ENCODE measurements at regions not wholly inside any gene's neighbourhood (a gene's known extent, or its start where the extent isn't known, plus 50 kb on each side); places are given as distances from the start of the nearest gene placed in this dataset.
A peak's percentile ranks its signal among the peaks of the same experiment; 100 is the strongest.

GRCh38 chr14:27096091-27096490 lies 498.3 kb upstream of the NOVA1 start:
- DNase-seq (ENCODE audit: low spot score): no peak

- DNase-seq (ENCODE audit: low spot score): no peak
Observed at GRCh38 chr14:27098451-27098850, 500.6 kb upstream of the NOVA1 start.

GRCh38 chr14:27114180-27114579 lies 516.3 kb upstream of the NOVA1 start:
- no peak for DNase-seq (ENCODE audit: low spot score)

- no peak for DNase-seq (ENCODE audit: low spot score)
Observed at GRCh38 chr14:27123162-27123561, 525.3 kb upstream of the NOVA1 start.

- DNase-seq (ENCODE audit: low spot score): no peak
Observed at GRCh38 chr14:27127838-27128237, 530.0 kb upstream of the NOVA1 start.

GRCh38 chr14:27134200-27134599 lies 536.4 kb upstream of the NOVA1 start:
- DNase-seq (ENCODE audit: low spot score): no peak

- DNase-seq (ENCODE audit: low spot score): no peak
Observed at GRCh38 chr14:27145170-27145569, 547.3 kb upstream of the NOVA1 start.

GRCh38 chr14:27148143-27148542 lies 550.3 kb upstream of the NOVA1 start:
- no peak for DNase-seq (ENCODE audit: low spot score)

GRCh38 chr14:27164139-27164538 lies 566.3 kb upstream of the NOVA1 start:
- DNase-seq (ENCODE audit: low spot score): no peak

GRCh38 chr14:27175489-27175888 lies 577.7 kb upstream of the NOVA1 start:
- no peak for DNase-seq (ENCODE audit: low spot score)

GRCh38 chr14:27181333-27181732 lies 583.5 kb upstream of the NOVA1 start:
- DNase-seq (ENCODE audit: low spot score): no peak

- peak; percentile 63 for DNase-seq (ENCODE audit: low spot score)
Observed at GRCh38 chr14:27184427-27184826, 586.6 kb upstream of the NOVA1 start.

- no peak for DNase-seq (ENCODE audit: low spot score)
Observed at GRCh38 chr14:27186048-27186447, 588.2 kb upstream of the NOVA1 start.

- DNase-seq (ENCODE audit: low spot score): no peak
Observed at GRCh38 chr14:27187136-27187535, 589.3 kb upstream of the NOVA1 start.

GRCh38 chr14:27190296-27190695 lies 592.5 kb upstream of the NOVA1 start:
- DNase-seq (ENCODE audit: low spot score): no peak

- no peak for DNase-seq (ENCODE audit: low spot score)
Observed at GRCh38 chr14:27199272-27199671, 601.4 kb upstream of the NOVA1 start.

GRCh38 chr14:27205036-27205435 lies 607.2 kb upstream of the NOVA1 start:
- no peak for DNase-seq (ENCODE audit: low spot score)

- DNase-seq (ENCODE audit: low spot score): no peak
Observed at GRCh38 chr14:27211741-27212140, 613.9 kb upstream of the NOVA1 start.

- DNase-seq (ENCODE audit: low spot score): no peak
Observed at GRCh38 chr14:27222671-27223070, 624.8 kb upstream of the NOVA1 start.

- no peak for DNase-seq (ENCODE audit: low spot score)
Observed at GRCh38 chr14:27223906-27224305, 626.1 kb upstream of the NOVA1 start.

- DNase-seq (ENCODE audit: low spot score): no peak
Observed at GRCh38 chr14:27228053-27228452, 630.2 kb upstream of the NOVA1 start.

GRCh38 chr14:27234331-27234730 lies 636.5 kb upstream of the NOVA1 start:
- DNase-seq (ENCODE audit: low spot score): no peak

GRCh38 chr14:27236601-27237000 lies 638.8 kb upstream of the NOVA1 start:
- DNase-seq (ENCODE audit: low spot score): no peak

GRCh38 chr14:27242874-27243273 lies 645.0 kb upstream of the NOVA1 start:
- DNase-seq (ENCODE audit: low spot score): no peak

- no peak for DNase-seq (ENCODE audit: low spot score)
Observed at GRCh38 chr14:27243365-27243764, 645.5 kb upstream of the NOVA1 start.

All from SW480 (cell line).